NB4 (cell line): ENCODE measurements at regions not wholly inside any gene's neighbourhood (a gene's known extent, or its start where the extent isn't known, plus 50 kb on each side); places are given as distances from the start of the nearest gene placed in this dataset.

Experiments used
- POLR2A ChIP-seq: IDR thresholded peaks from 2 replicates; pipeline ENCODE4 v1.6.1; 2011; ENCODE audit warnings: mild to moderate bottlenecking; ENCODE audit not compliant: insufficient read length; ENCODE audit errors: extremely low read depth
- TF ChIP-seq, protein P1 (sequence below): IDR thresholded peaks from one replicate; pipeline ENCODE4 v1.5.1; 2012; ENCODE audit warnings: low read depth, low read length

DNA sequence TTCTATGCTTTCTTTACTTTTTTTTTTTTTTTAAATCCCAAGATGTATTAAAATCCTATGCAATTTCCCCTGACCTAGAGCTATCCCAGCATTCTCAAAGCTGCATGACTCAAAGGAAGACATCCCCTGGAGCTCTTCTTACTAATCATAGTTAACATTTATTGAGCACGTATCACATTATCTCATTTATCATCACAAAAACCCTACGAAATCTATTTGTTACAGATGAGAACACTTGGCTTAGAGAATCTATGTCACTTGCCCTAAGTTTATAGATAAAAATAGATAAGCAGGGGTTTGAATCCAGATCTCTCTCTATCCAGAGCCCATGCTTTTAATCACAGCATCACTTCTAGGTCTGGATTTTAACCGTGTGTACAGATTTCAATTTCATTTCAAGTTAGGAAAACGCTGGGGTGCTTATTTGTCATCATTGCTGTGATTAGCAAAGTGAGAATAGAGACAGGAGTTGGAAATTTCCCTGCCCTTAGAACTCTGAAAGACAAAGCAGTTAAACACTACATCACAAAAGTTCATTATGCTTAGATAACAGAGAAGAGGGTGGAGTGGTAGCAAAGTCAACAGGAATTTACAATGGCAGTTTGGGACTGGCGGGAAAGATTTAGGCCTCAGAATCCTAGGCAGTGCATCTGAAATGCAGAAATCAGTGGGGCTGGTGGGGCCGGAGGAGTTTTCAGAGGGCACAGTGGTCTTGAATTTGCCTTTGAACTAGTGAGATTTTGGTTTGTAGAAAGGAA, 177.7 kb upstream of the FRMD6 start:
- TF ChIP-seq, protein P1, sequence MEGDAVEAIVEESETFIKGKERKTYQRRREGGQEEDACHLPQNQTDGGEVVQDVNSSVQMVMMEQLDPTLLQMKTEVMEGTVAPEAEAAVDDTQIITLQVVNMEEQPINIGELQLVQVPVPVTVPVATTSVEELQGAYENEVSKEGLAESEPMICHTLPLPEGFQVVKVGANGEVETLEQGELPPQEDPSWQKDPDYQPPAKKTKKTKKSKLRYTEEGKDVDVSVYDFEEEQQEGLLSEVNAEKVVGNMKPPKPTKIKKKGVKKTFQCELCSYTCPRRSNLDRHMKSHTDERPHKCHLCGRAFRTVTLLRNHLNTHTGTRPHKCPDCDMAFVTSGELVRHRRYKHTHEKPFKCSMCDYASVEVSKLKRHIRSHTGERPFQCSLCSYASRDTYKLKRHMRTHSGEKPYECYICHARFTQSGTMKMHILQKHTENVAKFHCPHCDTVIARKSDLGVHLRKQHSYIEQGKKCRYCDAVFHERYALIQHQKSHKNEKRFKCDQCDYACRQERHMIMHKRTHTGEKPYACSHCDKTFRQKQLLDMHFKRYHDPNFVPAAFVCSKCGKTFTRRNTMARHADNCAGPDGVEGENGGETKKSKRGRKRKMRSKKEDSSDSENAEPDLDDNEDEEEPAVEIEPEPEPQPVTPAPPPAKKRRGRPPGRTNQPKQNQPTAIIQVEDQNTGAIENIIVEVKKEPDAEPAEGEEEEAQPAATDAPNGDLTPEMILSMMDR: no peak
- TF ChIP-seq POLR2A: no peak
